Activated CD4-positive, alpha-beta T cell treated with anti-CD3 and anti-CD28 coated beads for 36 hours (primary cell): ENCODE measurements at regions not wholly inside any gene's neighbourhood (a gene's known extent, or its start where the extent isn't known, plus 50 kb on each side); places are given as distances from the start of the nearest gene placed in this dataset.

Source experiments
- ATAC-seq: fragments of 200-7000 bp; cut with Tn5 transposase; one replicate; pipeline ENCODE4 v1.10.0; 2021; ENCODE audit warnings: mild to moderate bottlenecking, moderate library complexity
- CTCF ChIA-PET: fragments of 350-600 bp; sonication (Branson Sonifier 250); formaldehyde crosslinking; loops from one replicate; lab custom pipeline; 2021; ENCODE audit warnings: antibody characterized with exemption; lab: Charles Lee
- POLR2A ChIA-PET: fragments of 350-600 bp; sonication (Branson Sonifier 250); formaldehyde crosslinking; loops from one replicate; lab custom pipeline; 2021; ENCODE audit warnings: antibody characterized with exemption, inconsistent platforms; lab: Charles Lee
- DNase-seq: peaks from one replicate; pipeline ENCODE4 v3.0.0-alpha.2; 2020
- H3K27ac Mint-ChIP-seq: one replicate; pipeline ENCODE4 v1.8.0; 2021; ENCODE audit warnings: mixed read lengths
- H3K27me3 Mint-ChIP-seq: one replicate; pipeline ENCODE4 v1.8.0; 2021; ENCODE audit warnings: mixed read lengths
- H3K36me3 Mint-ChIP-seq: one replicate; pipeline ENCODE4 v1.8.0; 2021; ENCODE audit warnings: low read depth, mixed read lengths
- H3K4me1 Mint-ChIP-seq: one replicate; pipeline ENCODE4 v1.8.0; 2021; ENCODE audit warnings: mixed read lengths
- H3K4me3 Mint-ChIP-seq: one replicate; pipeline ENCODE4 v1.8.0; 2021; ENCODE audit warnings: mild to moderate bottlenecking, moderate library complexity, mixed read lengths
- H3K9me3 Mint-ChIP-seq: one replicate; pipeline ENCODE4 v1.8.0; 2021; ENCODE audit warnings: low read depth, mixed read lengths
- intact Hi-C, 2 experiments: fragments of 100-400 bp; cut with DNase I in 1 of 2; cut with micrococcal nuclease in 1 of 2; formaldehyde crosslinking; loops; one replicate each; pipeline versions ENCODE4 v1.14.2 to v1.15.1; 2022 to 2024; cut with DNase I, micrococcal nuclease

DNA sequence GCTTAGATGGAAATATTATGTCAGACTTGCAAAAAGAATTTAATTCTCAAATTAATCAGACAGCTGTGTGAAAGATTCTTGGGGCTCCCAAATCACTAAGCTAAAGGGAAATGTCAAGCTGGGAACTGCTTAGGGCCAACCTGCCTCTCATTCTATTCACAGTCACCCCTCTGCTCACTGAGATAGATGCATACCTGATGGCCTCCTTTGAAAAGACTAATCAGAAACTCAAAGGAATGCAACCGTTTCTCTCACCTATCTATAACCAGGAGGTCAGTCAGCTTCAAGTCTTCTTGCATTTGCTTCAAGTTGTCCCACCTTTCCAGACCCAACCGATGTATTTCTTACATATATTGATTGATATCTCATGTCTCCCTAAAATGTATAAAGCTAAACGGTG is 882.7 kb downstream of the CENPC start:
- no peaks in the 10 kb centered on the region for H3K27me3 Mint-ChIP-seq
- intact Hi-C loops = no loop called here
- H3K4me3 Mint-ChIP-seq = no peak overlapping the region
- DNase-seq (no peak), ATAC-seq (no peak)
- ChIA-PET CTCF (no interaction called here), POLR2A (no interaction called here)
- H3K27ac Mint-ChIP-seq = no peak overlapping the region
- no peaks in the 10 kb centered on the region for H3K36me3 Mint-ChIP-seq
- no peaks in the 10 kb centered on the region for H3K4me1 Mint-ChIP-seq
- no peaks in the 10 kb centered on the region for H3K9me3 Mint-ChIP-seq

DNA sequence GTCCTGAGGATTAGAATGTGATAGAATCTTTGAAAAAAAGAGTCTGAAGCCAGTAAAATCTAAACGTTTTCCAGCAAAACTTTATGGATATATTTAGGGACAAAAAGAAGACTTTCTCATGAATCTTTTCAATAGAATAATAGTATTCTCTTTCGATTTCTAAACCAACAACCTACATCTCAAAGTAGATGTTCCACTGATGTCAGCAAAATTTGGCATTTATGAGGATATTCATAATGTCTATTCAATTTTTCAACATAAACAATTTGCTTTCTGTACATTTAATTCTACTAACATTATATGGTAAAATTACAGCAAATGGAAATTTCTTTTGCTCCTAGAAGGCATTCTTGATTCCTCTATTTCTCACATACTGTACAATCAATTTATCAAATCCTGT is 886.5 kb downstream of the CENPC start:
- intact Hi-C loops = no loop called here
- Mint-ChIP-seq H3K27me3 (no peaks in the 10 kb centered on the region), H3K27ac (no peak overlapping the region), H3K4me3 (no peak overlapping the region), H3K36me3 (no peaks in the 10 kb centered on the region), H3K4me1 (no peaks in the 10 kb centered on the region), H3K9me3 (no peaks in the 10 kb centered on the region)
- DNase-seq = no peak
- POLR2A ChIA-PET = no interaction called here
- CTCF ChIA-PET = no interaction called here
- ATAC-seq = no peak

DNA sequence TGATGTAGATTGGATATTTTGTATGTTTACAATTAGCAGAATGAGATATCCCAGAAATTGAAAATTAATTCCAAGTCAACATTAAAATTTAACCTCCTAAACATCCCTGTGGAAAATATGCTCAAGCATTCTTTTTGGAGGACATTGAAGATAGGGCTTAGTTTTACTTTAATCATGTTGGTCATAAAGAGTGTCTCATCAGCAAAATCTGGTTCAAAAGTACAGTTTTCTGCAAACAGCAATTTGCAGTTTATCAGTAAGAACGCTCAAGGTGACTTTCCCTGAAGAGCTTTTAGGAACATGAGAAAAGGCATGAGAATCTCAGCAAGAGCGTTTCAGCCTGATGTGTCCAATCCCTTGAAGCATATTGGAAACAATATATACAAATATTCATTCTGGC is 889.8 kb downstream of the CENPC start:
- DNase-seq (no peak), ATAC-seq (no peak)
- Mint-ChIP-seq H3K9me3 (no peaks in the 10 kb centered on the region), H3K4me3 (no peak overlapping the region), H3K4me1 (no peaks in the 10 kb centered on the region), H3K27ac (no peak overlapping the region), H3K36me3 (no peaks in the 10 kb centered on the region), H3K27me3 (no peaks in the 10 kb centered on the region)
- CTCF ChIA-PET = no interaction called here
- intact Hi-C loops = no loop called here
- POLR2A ChIA-PET = no interaction called here

DNA sequence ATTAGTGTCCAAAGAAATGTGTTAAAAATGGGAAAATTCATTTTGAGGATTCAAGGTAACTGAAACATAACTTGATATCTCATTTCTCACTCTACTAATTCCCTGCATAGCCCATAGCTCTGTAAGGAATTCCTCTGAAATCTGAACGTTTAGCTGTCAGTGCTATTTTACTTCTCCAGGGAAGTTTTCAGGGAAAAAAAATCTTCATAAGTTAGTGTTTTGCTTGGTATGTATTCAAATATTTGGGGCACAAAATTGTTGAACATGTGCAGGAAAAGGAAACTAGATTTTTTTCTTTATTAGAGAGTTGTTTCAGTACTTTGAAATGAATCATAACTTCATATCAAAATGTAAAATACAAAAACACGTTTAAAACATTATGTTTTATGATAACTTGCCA is 891.4 kb downstream of the CENPC start:
- DNase-seq = no peak

DNA sequence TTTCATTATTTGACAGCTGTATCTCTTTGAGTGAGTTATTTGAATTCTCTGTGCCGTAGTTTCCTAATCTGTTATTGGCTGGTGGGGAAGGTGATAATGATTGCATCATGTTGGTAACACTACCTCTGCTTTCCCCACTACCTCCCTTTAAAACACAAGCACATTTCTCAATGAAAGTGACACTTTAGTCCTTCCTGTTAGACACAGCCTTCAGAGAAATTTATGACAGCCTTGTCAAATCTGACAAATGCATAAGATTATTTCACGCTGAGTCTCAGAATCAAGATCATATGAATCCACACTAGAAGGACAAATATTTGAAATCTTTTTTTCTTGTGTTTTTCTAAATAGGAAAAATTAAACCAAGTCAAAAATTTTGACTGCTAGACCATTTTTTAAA is 896.1 kb downstream of the CENPC start:
- ATAC-seq (no peak), DNase-seq (no peak)
- H3K36me3 Mint-ChIP-seq = no peaks in the 10 kb centered on the region
- intact Hi-C loops = no loop called here
- H3K4me3 Mint-ChIP-seq = no peak overlapping the region
- no peaks in the 10 kb centered on the region for H3K4me1 Mint-ChIP-seq
- ChIA-PET POLR2A (no interaction called here), CTCF (no interaction called here)
- H3K9me3 Mint-ChIP-seq = no peaks in the 10 kb centered on the region
- H3K27ac Mint-ChIP-seq = no peak overlapping the region
- H3K27me3 Mint-ChIP-seq = no peaks in the 10 kb centered on the region

More for the DNA sequence above, 891.4 kb downstream of the CENPC start:
- intact Hi-C loops = no loop called here
- ChIA-PET POLR2A (no interaction called here), CTCF (interaction anchor here (0.6 kb wide), 1 partner anchor 378 kb away, joined by 3 read pairs; no protein-coding TSS in a partner anchor)
- Mint-ChIP-seq H3K27me3 (no peaks in the 10 kb centered on the region), H3K9me3 (no peaks in the 10 kb centered on the region), H3K27ac (no peak overlapping the region), H3K36me3 (no peaks in the 10 kb centered on the region), H3K4me3 (no peak overlapping the region), H3K4me1 (no peaks in the 10 kb centered on the region)
- no peak for ATAC-seq

DNA sequence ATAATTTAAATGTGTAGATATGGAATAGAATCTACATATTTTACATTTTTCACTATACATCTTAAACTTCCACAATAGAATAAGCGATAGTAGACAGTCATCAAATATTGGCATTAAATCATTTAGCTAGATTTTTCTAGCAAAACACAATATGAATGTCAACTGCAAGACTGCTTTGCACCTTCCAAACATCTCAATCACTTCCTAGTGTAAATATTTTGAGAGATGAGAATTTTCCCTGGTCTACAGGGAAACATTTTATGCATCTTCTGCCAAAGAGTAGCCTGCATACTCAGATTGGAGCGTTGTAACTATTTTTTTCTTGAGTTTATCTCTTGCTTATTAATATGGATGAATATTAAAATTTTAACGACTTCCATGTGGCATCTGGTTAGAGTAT is 897.4 kb downstream of the CENPC start:
- no peaks in the 10 kb centered on the region for H3K9me3 Mint-ChIP-seq
- DNase-seq (no peak), ATAC-seq (no peak)
- H3K4me1 Mint-ChIP-seq = no peaks in the 10 kb centered on the region
- no peaks in the 10 kb centered on the region for H3K27me3 Mint-ChIP-seq
- CTCF ChIA-PET = no interaction called here
- no peak overlapping the region for H3K4me3 Mint-ChIP-seq
- H3K27ac Mint-ChIP-seq = no peak overlapping the region
- intact Hi-C loops = no loop called here
- H3K36me3 Mint-ChIP-seq = no peaks in the 10 kb centered on the region
- POLR2A ChIA-PET = no interaction called here

DNA sequence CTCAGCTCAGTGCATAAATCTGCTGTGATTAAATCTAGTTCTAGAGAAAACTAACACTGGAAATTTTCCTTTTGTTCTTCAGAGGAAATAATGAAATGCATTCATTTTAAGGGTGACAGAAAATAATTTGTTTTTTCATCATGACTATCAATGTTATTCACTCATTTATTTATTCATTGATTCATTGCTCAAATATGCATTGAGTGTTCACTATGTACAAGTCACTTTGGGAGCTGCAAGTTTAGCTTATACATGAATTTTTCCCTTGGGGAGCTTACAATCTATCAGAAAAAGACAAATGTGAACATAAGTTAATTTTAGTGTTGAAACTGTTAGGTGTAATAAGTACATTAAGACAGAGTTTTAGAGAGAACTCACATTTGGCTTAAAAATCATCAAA is 897.8 kb downstream of the CENPC start:
- ChIA-PET POLR2A (no interaction called here), CTCF (no interaction called here)
- Mint-ChIP-seq H3K4me1 (no peaks in the 10 kb centered on the region), H3K27me3 (no peaks in the 10 kb centered on the region), H3K36me3 (no peaks in the 10 kb centered on the region), H3K9me3 (no peaks in the 10 kb centered on the region), H3K4me3 (no peak overlapping the region), H3K27ac (no peak overlapping the region)
- ATAC-seq (no peak), DNase-seq (no peak)
- intact Hi-C loops = no loop called here

DNA sequence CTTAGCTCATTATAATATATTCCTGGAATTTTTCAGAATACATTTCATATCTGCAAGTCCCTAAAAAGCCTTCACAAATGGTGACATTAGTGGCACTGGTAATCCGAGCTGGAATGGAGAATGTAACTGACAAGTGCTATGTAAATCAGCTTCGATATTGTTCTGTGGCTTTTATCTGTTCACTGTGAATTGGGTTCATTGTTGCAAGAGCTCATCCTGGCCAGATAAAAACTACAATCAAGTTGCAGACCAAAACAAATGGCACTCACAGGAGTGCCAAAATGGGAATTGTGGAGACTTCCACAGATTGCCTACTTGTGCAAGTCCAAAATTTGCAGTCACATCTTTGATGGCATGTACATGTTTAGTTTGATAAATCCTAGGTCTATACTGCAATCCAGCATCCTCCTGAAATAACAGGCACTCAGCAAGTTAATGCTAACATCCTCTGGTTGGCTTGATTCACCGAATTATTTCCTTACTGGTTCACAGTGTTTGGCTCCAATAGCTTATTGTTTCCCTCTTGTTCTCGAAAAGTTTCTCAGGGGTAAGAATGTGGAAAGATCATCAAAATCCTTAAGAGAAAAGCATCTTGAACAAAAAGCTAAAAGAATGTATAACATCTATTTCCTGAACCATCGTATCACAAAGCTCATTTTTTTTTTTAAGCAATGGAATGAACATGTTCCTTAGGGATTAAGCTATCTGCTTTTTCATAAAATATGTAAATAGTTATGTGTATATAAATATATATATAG is 904.9 kb downstream of the CENPC start:
- no peak overlapping the region for H3K4me3 Mint-ChIP-seq
- ChIA-PET CTCF (interaction anchor here (0.6 to 0.8 kb wide), 2 partner anchors 305 to 1624 kb away, joined by 3 read pairs; no protein-coding TSS in a partner anchor), POLR2A (no interaction called here)
- DNase-seq = no peak
- H3K36me3 Mint-ChIP-seq = no peaks in the 10 kb centered on the region
- H3K4me1 Mint-ChIP-seq = no peaks in the 10 kb centered on the region
- ATAC-seq = no peak
- no peaks in the 10 kb centered on the region for H3K9me3 Mint-ChIP-seq
- no peaks in the 10 kb centered on the region for H3K27me3 Mint-ChIP-seq
- intact Hi-C loops = no loop called here
- no peak overlapping the region for H3K27ac Mint-ChIP-seq

DNA sequence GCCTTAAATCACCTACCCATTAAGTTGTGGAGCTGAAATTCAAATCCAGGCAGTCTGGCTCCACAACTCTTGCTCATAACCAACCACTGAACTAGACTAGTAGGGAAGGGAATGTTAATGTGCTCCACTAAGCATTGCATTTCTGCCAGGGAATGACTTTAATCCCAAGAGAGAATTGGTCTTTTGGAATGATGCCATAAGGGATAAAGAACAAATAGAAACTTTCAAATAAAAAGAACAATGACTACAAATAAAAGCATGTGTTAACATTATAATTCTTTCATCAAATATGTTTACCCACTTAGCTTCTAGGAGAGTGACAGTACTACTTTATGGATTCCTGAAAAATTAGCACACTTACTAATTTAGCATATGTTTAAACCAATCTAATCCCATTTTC is 905.9 kb downstream of the CENPC start:
- ChIA-PET POLR2A (no interaction called here), CTCF (no interaction called here)
- Mint-ChIP-seq H3K36me3 (no peaks in the 10 kb centered on the region), H3K27ac (no peak overlapping the region), H3K9me3 (no peaks in the 10 kb centered on the region), H3K27me3 (no peaks in the 10 kb centered on the region), H3K4me3 (no peak overlapping the region), H3K4me1 (no peaks in the 10 kb centered on the region)
- DNase-seq (no peak), ATAC-seq (no peak)
- intact Hi-C loops = no loop called here

DNA sequence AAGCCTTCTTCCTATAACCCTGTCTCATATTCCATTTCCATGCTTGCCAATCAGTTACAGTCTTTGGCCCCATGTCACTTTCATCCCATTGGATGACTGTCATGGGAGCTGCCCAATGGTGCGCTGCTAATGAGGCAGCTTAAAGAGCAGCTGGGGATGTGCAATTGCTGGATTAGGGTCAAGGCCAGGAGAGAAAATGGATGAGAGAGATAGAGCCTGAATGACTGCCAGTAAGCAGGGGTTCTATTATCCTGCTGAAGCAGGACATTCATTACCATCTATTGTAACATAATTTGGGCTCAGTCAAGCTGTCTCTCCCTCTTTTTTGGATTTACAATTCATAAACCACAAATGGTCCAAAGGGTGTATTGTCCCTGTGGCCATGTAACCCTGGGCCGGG is 909.0 kb downstream of the CENPC start:
- no peaks in the 10 kb centered on the region for H3K36me3 Mint-ChIP-seq
- DNase-seq = no peak
- CTCF ChIA-PET = no interaction called here

DNA sequence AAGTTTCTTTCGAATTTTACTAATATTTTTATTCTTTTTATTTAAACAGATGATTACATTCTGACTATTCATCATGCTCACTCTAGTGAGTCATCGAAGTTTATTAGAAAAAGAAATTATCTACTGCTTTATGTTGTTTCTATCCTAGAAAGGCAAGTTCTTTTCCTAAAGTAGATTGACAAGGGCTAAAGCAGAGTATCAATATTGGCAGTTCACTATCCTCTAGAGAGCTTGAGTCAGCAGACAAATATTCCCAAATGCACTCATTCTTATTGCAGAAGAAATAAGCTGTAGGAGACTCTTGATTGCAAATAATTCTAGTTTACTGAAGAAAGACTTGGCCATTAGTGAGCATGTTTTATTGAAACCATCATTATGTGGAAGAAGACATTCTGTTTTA is 911.8 kb downstream of the CENPC start:
- POLR2A ChIA-PET = no interaction called here

More for the DNA sequence above, 909.0 kb downstream of the CENPC start:
- H3K27me3 Mint-ChIP-seq = no peaks in the 10 kb centered on the region
- ATAC-seq = no peak
- H3K9me3 Mint-ChIP-seq = peaks cover 1% of the 10 kb centered on the region
- intact Hi-C loops = no loop called here
- H3K27ac Mint-ChIP-seq = no peak overlapping the region
- no peaks in the 10 kb centered on the region for H3K4me1 Mint-ChIP-seq
- POLR2A ChIA-PET = no interaction called here
- H3K4me3 Mint-ChIP-seq = no peak overlapping the region

DNA sequence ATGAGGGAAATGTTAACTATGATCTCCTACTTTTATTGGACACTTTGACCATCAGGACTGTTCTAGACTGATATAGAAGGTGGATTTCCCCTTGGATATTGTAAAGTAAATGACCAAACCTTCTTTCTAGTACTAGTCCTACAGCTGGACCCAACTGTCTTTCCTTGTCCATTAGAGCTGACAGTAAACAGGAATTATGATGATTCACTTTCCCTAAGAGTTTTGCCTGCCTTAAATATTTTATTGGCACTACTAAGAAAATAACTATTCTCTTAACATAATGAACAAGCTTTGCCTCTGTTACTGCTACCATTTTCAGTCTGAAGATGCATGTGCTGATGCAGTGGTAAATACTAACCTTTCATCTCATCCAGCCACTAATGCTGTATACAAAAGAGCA is 915.4 kb downstream of the CENPC start:
- no peak for ATAC-seq
- CTCF ChIA-PET = no interaction called here

More for the DNA sequence above, 911.8 kb downstream of the CENPC start:
- CTCF ChIA-PET = no interaction called here
- DNase-seq (no peak), ATAC-seq (no peak)
- intact Hi-C loops = no loop called here
- Mint-ChIP-seq H3K4me1 (no peaks in the 10 kb centered on the region), H3K27me3 (no peaks in the 10 kb centered on the region), H3K9me3 (peaks cover 4% of the 10 kb centered on the region), H3K36me3 (no peaks in the 10 kb centered on the region), H3K4me3 (no peak overlapping the region), H3K27ac (no peak overlapping the region)

More for the DNA sequence above, 915.4 kb downstream of the CENPC start:
- H3K27ac Mint-ChIP-seq = no peak overlapping the region
- intact Hi-C loops = no loop called here
- no peaks in the 10 kb centered on the region for H3K27me3 Mint-ChIP-seq
- H3K36me3 Mint-ChIP-seq = no peaks in the 10 kb centered on the region
- H3K9me3 Mint-ChIP-seq = peaks cover 6% of the 10 kb centered on the region
- H3K4me1 Mint-ChIP-seq = no peaks in the 10 kb centered on the region
- no peak overlapping the region for H3K4me3 Mint-ChIP-seq
- DNase-seq = no peak
- POLR2A ChIA-PET = no interaction called here
